GM08714 (cell line): ENCODE measurements at regions not wholly inside any gene's neighbourhood (a gene's known extent, or its start where the extent isn't known, plus 50 kb on each side); places are given as distances from the start of the nearest gene placed in this dataset.
"Not testable (repeated sequence)": the region's sequence is repeated elsewhere in the genome, so short reads cannot be mapped to it uniquely, and the experiment has no call there.

ENCODE experiments used
- H3K4me3 ChIP-seq: fragments of 200-500 bp; sonication (Bioruptor generic); 2 replicates; pipeline ENCODE4 v1.5.1; 2014; ENCODE audit warnings: mild to moderate bottlenecking, low read length, inconsistent platforms
- ZNF274 ChIP-seq: IDR thresholded peaks from 2 replicates; pipeline ENCODE4 v1.6.1; 2012; ENCODE audit warnings: mild to moderate bottlenecking, low read depth, low read length

- no peak overlapping the region for H3K4me3 ChIP-seq
- TF ChIP-seq ZNF274 = no peak
Measured at GRCh38 chr2:16228471-16228870, 288.1 kb downstream of the MYCN start.

GRCh38 chr2:16227811-16228462, 287.6 kb downstream of the MYCN start:
- no peak overlapping the region for H3K4me3 ChIP-seq
- TF ChIP-seq ZNF274 = no peak

- H3K4me3 ChIP-seq = no peak overlapping the region
- no peak for TF ChIP-seq ZNF274
Measured at GRCh38 chr2:16226943-16227664, 286.8 kb downstream of the MYCN start.

- TF ChIP-seq ZNF274 = no peak
- H3K4me3 ChIP-seq = no peak overlapping the region
Measured at GRCh38 chr2:16226381-16226780, 286.0 kb downstream of the MYCN start.

- TF ChIP-seq ZNF274 = no peak
- no peak overlapping the region for H3K4me3 ChIP-seq
Measured at GRCh38 chr2:16225545-16225944, 285.2 kb downstream of the MYCN start.

GRCh38 chr2:16225071-16225470, 284.7 kb downstream of the MYCN start:
- no peak overlapping the region for H3K4me3 ChIP-seq
- no peak for TF ChIP-seq ZNF274

GRCh38 chr2:16224298-16225045, 284.1 kb downstream of the MYCN start:
- no peak overlapping the region for H3K4me3 ChIP-seq
- TF ChIP-seq ZNF274 = no peak

GRCh38 chr2:16223841-16224177, 283.5 kb downstream of the MYCN start:
- no peak for TF ChIP-seq ZNF274
- H3K4me3 ChIP-seq = no peak overlapping the region

GRCh38 chr2:16223161-16223840, 283.0 kb downstream of the MYCN start:
- TF ChIP-seq ZNF274 = no peak
- no peak overlapping the region for H3K4me3 ChIP-seq

GRCh38 chr2:16222326-16222725, 282.0 kb downstream of the MYCN start:
- TF ChIP-seq ZNF274 = no peak

GRCh38 chr2:16221461-16222010, 281.2 kb downstream of the MYCN start:
- TF ChIP-seq ZNF274 = no peak
- no peak overlapping the region for H3K4me3 ChIP-seq

More at GRCh38 chr2:16222326-16222725, 282.0 kb downstream of the MYCN start:
- no peak overlapping the region for H3K4me3 ChIP-seq

GRCh38 chr2:16219292-16219975, 279.1 kb downstream of the MYCN start:
- no peak for TF ChIP-seq ZNF274
- H3K4me3 ChIP-seq = no peak overlapping the region

- no peak overlapping the region for H3K4me3 ChIP-seq
- no peak for TF ChIP-seq ZNF274
Measured at GRCh38 chr2:16218625-16219024, 278.3 kb downstream of the MYCN start.

- TF ChIP-seq ZNF274 = no peak
- H3K4me3 ChIP-seq = no peak overlapping the region
Measured at GRCh38 chr2:16218161-16218560, 277.8 kb downstream of the MYCN start.

- not testable (repeated sequence) for H3K4me3 ChIP-seq
Measured at GRCh38 chr2:16217741-16218140, 277.4 kb downstream of the MYCN start.
